Right ventricle myocardium superior (tissue), 1 donor: ENCODE measurements at regions not wholly inside any gene's neighbourhood (a gene's known extent, or its start where the extent isn't known, plus 50 kb on each side); places are given as distances from the start of the nearest gene placed in this dataset.

Experiments
- ATAC-seq: fragments of 200-7000 bp; cut with Tn5 transposase; one replicate; pipeline ENCODE4 v1.9.1; 2020; ENCODE audit warnings: mild to moderate bottlenecking; ENCODE audit not compliant: poor library complexity
- DNase-seq: peaks from one replicate; pipeline ENCODE4 v3.0.0-alpha.2; 2020
- intact Hi-C: fragments of 100-400 bp; cut with DNase I; formaldehyde crosslinking; loops from one replicate; pipeline ENCODE4 v1.11.2; 2022
- donor health status: DM: no; HTN: yes; CAD: no; lungs with severe emphysema.

GRCh38 chr4:41472081-41472480 lies 65.9 kb upstream of the LIMCH1 start:
- no peak for DNase-seq

GRCh38 chr4:41473176-41473575 lies 64.8 kb upstream of the LIMCH1 start:
- intact Hi-C loops, result no loop called here
- DNase-seq (no peak), ATAC-seq (no peak)

More at GRCh38 chr4:41472081-41472480, 65.9 kb upstream of the LIMCH1 start:
- intact Hi-C loops, result no loop called here
- ATAC-seq, result no peak

- ATAC-seq, result peak; percentile 19
- DNase-seq, result no peak
- intact Hi-C loops, result no loop called here
Observed at GRCh38 chr4:41475402-41475801, 62.6 kb upstream of the LIMCH1 start.

GRCh38 chr4:41476310-41476885 lies 61.6 kb upstream of the LIMCH1 start:
- DNase-seq (no peak), ATAC-seq (no peak)
- intact Hi-C loops, result no loop called here

GRCh38 chr4:41477181-41477905 lies 60.6 kb upstream of the LIMCH1 start:
- DNase-seq (no peak), ATAC-seq (no peak)
- intact Hi-C loops, result no loop called here

- no peak for DNase-seq
- ATAC-seq, result no peak
- intact Hi-C loops, result no loop called here
Observed at GRCh38 chr4:41478518-41478917, 59.4 kb upstream of the LIMCH1 start.

- intact Hi-C loops, result no loop called here
- DNase-seq (no peak), ATAC-seq (no peak)
Observed at GRCh38 chr4:41480896-41481311, 57.1 kb upstream of the LIMCH1 start.

GRCh38 chr4:41483771-41484170 lies 54.2 kb upstream of the LIMCH1 start:
- intact Hi-C loops, result no loop called here
- DNase-seq (no peak), ATAC-seq (no peak)

- ATAC-seq, result no peak
- intact Hi-C loops, result no loop called here
- no peak for DNase-seq
Observed at GRCh38 chr4:41485041-41485440, 52.9 kb upstream of the LIMCH1 start.

GRCh38 chr4:41487868-41488440 lies 50.0 kb upstream of the LIMCH1 start:
- intact Hi-C loops, result no loop called here
- ATAC-seq (no peak), DNase-seq (no peak)
